ENCODE measurements at regions not wholly inside any gene's neighbourhood (a gene's known extent, or its start where the extent isn't known, plus 50 kb on each side); places are given as distances from the start of the nearest gene placed in this dataset.

DNA sequence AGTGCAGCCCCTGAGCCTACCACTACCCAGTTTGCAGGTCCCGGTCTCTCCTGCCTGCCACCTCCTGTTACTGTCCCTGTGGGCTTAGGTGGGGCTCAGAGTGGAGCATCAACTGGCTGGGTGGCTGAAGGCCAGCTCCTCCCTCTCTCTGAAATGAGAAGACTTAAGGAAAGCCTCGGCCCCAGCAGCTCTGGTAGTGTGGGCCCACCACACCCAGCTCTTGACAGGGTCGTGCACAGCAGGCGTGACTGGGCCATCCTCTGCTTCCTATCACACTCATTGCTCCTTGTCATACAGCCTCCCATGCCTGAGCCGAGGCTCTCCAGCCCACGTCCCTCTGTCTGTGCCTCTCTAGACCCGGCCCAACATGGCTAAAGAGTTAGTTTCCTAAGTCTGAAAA is 142.7 kb upstream of the LINGO1 start:
- Histone ChIP-seq H3K36me3 (no peaks in the 10 kb centered on the region), H3K27me3 (no peaks in the 10 kb centered on the region), H3K9me3 (peaks cover 0 to 4% of the 10 kb centered on the region in 2 donors), H3K4me1 (no peaks in the 10 kb centered on the region), H3K27ac (no peak overlapping the region), H3K4me3 (no peak overlapping the region)
- DNase-seq (ENCODE audit: low spot score), result no peak
- TF ChIP-seq, protein P1, sequence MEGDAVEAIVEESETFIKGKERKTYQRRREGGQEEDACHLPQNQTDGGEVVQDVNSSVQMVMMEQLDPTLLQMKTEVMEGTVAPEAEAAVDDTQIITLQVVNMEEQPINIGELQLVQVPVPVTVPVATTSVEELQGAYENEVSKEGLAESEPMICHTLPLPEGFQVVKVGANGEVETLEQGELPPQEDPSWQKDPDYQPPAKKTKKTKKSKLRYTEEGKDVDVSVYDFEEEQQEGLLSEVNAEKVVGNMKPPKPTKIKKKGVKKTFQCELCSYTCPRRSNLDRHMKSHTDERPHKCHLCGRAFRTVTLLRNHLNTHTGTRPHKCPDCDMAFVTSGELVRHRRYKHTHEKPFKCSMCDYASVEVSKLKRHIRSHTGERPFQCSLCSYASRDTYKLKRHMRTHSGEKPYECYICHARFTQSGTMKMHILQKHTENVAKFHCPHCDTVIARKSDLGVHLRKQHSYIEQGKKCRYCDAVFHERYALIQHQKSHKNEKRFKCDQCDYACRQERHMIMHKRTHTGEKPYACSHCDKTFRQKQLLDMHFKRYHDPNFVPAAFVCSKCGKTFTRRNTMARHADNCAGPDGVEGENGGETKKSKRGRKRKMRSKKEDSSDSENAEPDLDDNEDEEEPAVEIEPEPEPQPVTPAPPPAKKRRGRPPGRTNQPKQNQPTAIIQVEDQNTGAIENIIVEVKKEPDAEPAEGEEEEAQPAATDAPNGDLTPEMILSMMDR (IDR thresholded peaks at IDR 0.05), result no peak

DNA sequence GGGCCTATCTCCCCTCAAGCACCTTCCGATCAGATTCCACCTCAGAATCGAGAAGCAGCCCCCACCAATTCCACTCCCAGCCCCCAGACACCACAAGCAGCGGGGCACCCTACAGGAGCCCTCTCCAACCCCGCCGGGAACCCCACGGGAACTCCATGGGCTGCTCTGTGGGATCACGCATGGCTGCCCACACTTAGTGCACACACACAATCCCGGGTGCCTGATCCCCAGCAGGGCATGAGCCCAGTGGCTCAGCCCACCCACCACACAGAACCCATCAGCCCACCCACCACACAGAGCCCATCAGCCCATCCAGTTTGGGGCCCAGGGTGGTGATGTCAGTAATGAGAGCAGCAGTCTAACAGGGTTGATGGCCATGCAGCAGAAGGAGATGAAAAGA is 141.6 kb upstream of the LINGO1 start:
- H3K27me3 ChIP-seq, result no peaks in the 10 kb centered on the region
- no peaks in the 10 kb centered on the region for H3K36me3 ChIP-seq
- peaks cover 0 to 4% of the 10 kb centered on the region in 2 donors for H3K9me3 ChIP-seq
- DNase-seq (ENCODE audit: low spot score), result no peak
- H3K27ac ChIP-seq, result no peak overlapping the region
- H3K4me3 ChIP-seq, result no peak overlapping the region
- TF ChIP-seq, protein P1 (IDR thresholded peaks at IDR 0.05), result no peak
- no peaks in the 10 kb centered on the region for H3K4me1 ChIP-seq

DNA sequence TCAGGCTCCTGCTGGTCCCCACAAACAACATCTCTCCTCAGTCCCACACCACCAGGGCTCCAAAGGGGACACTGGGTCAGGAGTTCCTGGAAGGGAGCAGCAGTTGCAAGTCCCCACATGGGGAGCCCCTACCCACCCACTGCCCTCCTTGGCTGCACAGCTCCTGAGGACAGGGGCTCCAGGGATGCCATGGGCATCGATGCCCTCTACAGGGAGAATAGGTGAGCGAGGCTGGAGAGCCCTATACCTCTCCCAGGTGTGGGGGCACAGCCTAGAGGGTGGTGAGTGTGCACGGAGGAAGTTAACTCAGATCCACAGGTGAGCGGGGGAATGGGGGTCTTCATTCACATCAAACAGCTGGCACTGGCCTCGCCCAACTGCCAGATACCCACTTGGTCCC is 141.2 kb upstream of the LINGO1 start:
- H3K4me1 ChIP-seq, result no peaks in the 10 kb centered on the region
- no peaks in the 10 kb centered on the region for H3K36me3 ChIP-seq
- DNase-seq (ENCODE audit: low spot score), result no peak
- no peaks in the 10 kb centered on the region for H3K27me3 ChIP-seq
- no peak overlapping the region for H3K4me3 ChIP-seq
- TF ChIP-seq, protein P1 (IDR thresholded peaks at IDR 0.05), result no peak
- peaks cover 0 to 4% of the 10 kb centered on the region in 2 donors for H3K9me3 ChIP-seq
- no peak overlapping the region for H3K27ac ChIP-seq

DNA sequence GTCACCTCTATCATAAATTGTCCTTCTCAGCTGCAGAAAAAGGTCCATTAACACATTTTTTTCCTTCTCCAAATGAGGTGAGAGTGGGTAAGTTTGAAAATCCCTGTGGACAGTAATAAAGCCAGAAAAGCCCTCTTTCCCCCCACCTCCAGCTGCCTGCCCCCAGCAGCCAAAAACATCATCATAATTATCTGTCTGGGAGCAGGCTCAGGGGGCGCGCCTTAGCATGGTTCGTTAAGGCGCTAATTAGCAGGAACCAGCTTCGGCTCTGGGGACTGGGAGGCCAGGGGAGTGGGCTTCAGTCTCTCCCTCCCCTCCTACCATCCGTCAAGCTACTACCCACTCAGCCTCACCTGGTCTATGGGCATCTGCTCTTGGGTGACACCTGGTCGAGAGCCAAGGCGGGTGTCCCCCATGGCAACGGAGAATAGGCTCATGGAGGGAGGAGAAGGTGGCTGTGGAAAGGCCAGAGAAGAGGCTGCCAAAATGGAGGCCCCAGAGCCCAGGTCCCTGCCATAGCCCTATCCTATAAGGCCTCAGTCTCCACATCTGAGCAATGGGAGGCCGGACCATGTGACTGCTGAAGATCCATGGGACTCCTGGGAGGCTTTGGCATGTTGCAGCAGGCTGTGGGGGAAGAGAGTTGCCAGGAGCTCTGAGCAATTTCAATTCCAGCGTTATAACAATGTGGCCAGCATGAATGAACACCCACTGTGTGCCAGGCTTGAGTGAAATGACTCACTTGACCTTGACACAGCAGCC is 140.1 kb upstream of the LINGO1 start:
- no peaks in the 10 kb centered on the region for H3K4me1 ChIP-seq
- H3K27me3 ChIP-seq, result no peaks in the 10 kb centered on the region

DNA sequence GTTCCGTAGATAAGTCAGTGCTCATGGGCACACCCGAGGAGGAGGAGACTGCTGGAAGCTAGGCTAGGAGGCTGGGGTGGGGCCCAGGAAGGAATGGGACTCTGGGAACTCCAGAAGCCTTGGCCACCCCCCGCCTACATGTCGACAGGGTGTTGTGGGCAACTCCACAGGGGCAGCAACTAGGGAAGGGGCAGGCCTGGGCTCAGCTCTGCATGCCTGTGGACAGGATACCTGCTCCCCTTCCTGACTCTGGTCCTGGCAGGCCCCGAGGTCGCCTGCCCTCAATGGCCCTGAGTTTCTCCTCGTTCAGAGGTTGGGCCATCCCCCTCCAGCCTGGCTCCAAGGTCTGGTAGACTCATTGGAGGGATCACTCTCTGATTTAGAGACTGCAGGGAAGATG is 138.9 kb upstream of the LINGO1 start:
- TF ChIP-seq, protein P1 (IDR thresholded peaks at IDR 0.05), result no peak
- no peak for DNase-seq (ENCODE audit: low spot score)
- Histone ChIP-seq H3K27ac (no peak overlapping the region), H3K4me1 (no peaks in the 10 kb centered on the region), H3K27me3 (no peaks in the 10 kb centered on the region), H3K4me3 (no peak overlapping the region), H3K36me3 (no peaks in the 10 kb centered on the region), H3K9me3 (no peaks in the 10 kb centered on the region)

More for the DNA sequence above, 140.1 kb upstream of the LINGO1 start:
- TF ChIP-seq, protein P1 (IDR thresholded peaks at IDR 0.05), result no peak
- no peak for DNase-seq (ENCODE audit: low spot score)
- Histone ChIP-seq H3K9me3 (peaks cover 0 to under 1% of the 10 kb centered on the region in 2 donors), H3K4me3 (no peak overlapping the region), H3K27ac (no peak overlapping the region), H3K36me3 (no peaks in the 10 kb centered on the region)

DNA sequence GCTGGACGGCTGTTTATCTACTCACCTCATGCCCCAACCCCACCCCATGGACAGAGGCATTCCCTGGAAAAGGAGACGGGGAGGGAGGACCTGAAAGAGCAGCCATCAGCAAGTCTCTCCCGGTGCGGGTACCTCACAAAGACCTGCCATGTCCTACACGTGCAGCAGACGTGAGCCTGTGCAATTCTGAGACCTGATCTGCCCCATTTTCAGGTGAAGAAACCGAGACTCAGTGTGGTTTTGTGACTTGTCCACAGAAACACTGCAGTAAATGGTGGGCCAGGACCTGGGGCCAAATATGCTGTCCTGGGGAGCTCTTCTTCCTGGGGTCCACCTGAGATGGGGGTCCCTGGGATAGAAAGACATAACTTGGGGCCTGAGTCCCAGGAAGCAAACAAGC is 137.0 kb upstream of the LINGO1 start:
- TF ChIP-seq, protein P1 (IDR thresholded peaks at IDR 0.05), result no peak
- no peak for DNase-seq (ENCODE audit: low spot score)
- Histone ChIP-seq H3K36me3 (no peaks in the 10 kb centered on the region), H3K27me3 (no peaks in the 10 kb centered on the region), H3K27ac (no peak overlapping the region), H3K4me3 (no peak overlapping the region), H3K4me1 (no peaks in the 10 kb centered on the region), H3K9me3 (no peaks in the 10 kb centered on the region)
